HG03064 (cell line): ENCODE measurements at regions not wholly inside any gene's neighbourhood (a gene's known extent, or its start where the extent isn't known, plus 50 kb on each side); places are given as distances from the start of the nearest gene placed in this dataset.

Experiments
- ATAC-seq: cut with Tn5 transposase; IDR thresholded peaks from one replicate; pipeline ENCODE4 v1.9.1; 2021; ENCODE audit warnings: low read depth; ENCODE audit not compliant: unreplicated experiment

- ATAC-seq, result no peak
Measured at GRCh38 chr11:81494431-81494830, 1239.2 kb downstream of the FAM181B start.

GRCh38 chr11:81492923-81493445 is 1240.7 kb downstream of the FAM181B start:
- no peak for ATAC-seq

- no peak for ATAC-seq
Measured at GRCh38 chr11:81487109-81487508, 1246.6 kb downstream of the FAM181B start.

GRCh38 chr11:81484196-81484595 is 1249.5 kb downstream of the FAM181B start:
- ATAC-seq, result no peak

- ATAC-seq, result no peak
Measured at GRCh38 chr11:81477277-81477676, 1256.4 kb downstream of the FAM181B start.

- no peak for ATAC-seq
Measured at GRCh38 chr11:81476345-81476744, 1257.3 kb downstream of the FAM181B start.

- no peak for ATAC-seq
Measured at GRCh38 chr11:81472646-81473045, 1261.0 kb downstream of the FAM181B start.

GRCh38 chr11:81470446-81470845 is 1263.2 kb downstream of the FAM181B start:
- no peak for ATAC-seq

GRCh38 chr11:81459766-81460306 is 1273.8 kb downstream of the FAM181B start:
- ATAC-seq, result no peak

GRCh38 chr11:81449588-81450156 is 1284.0 kb downstream of the FAM181B start:
- ATAC-seq, result no peak

- no peak for ATAC-seq
Measured at GRCh38 chr11:81444297-81444696, 1289.4 kb downstream of the FAM181B start.

GRCh38 chr11:81432333-81432732 is 1301.3 kb downstream of the FAM181B start:
- ATAC-seq, result no peak

- ATAC-seq, result no peak
Measured at GRCh38 chr11:81424822-81425221, 1308.8 kb downstream of the FAM181B start.

GRCh38 chr11:81422402-81422801 is 1311.3 kb downstream of the FAM181B start:
- no peak for ATAC-seq

- no peak for ATAC-seq
Measured at GRCh38 chr11:81421251-81421860, 1312.3 kb downstream of the FAM181B start.

GRCh38 chr11:81420668-81421250 is 1312.9 kb downstream of the FAM181B start:
- no peak for ATAC-seq

GRCh38 chr11:81397316-81397715 is 1336.3 kb downstream of the FAM181B start:
- ATAC-seq, result no peak

GRCh38 chr11:81394311-81394710 is 1339.4 kb downstream of the FAM181B start:
- no peak for ATAC-seq

GRCh38 chr11:81388326-81388725 is 1345.3 kb downstream of the FAM181B start:
- ATAC-seq, result no peak

- ATAC-seq, result no peak
Measured at GRCh38 chr11:81380395-81380794, 1353.3 kb downstream of the FAM181B start.

- no peak for ATAC-seq
Measured at GRCh38 chr11:81377418-81377817, 1356.2 kb downstream of the FAM181B start.

GRCh38 chr11:81373986-81374385 is 1359.7 kb downstream of the FAM181B start:
- no peak for ATAC-seq
